HepG2 (cell line): ENCODE measurements at regions not wholly inside any gene's neighbourhood (a gene's known extent, or its start where the extent isn't known, plus 50 kb on each side); places are given as distances from the start of the nearest gene placed in this dataset.

Experiments
- ATAC-seq: fragments of 200-7000 bp; cut with Tn5 transposase; 3 replicates; pipeline ENCODE4 v1.9.1; 2020; ENCODE audit warnings: mild to moderate bottlenecking, moderate library complexity
- BruUV-seq: library from RNA; stranded (reverse); fragments of 400-500 nt; replicated peaks from 2 replicates; lab custom pipeline; 2021; lab: Mats Ljungman, UMichigan
- CTCF ChIA-PET: fragments of 300-600 bp; formaldehyde crosslinking; extraction: SDS; loops from one replicate; lab custom pipeline; 2021; ENCODE audit warnings: low total read pairs, inconsistent platforms, low intra/inter-chr PET ratio; lab: Yijun Ruan, JAX
- POLR2A ChIA-PET: fragments of 350-600 bp; sonication (Branson Sonifier 250); formaldehyde crosslinking; loops from one replicate; lab custom pipeline; 2020; ENCODE audit warnings: antibody characterized with exemption, inconsistent platforms; lab: Yijun Ruan, JAX
- DNase-seq: peaks from one replicate; pipeline ENCODE4 v3.0.0-alpha.2; 2015; ENCODE audit warnings: low spot score
- FAIRE-seq: peaks from 3 replicates; lab custom pipeline; 2011; peaks lifted over from hg19 to GRCh38; lab: Jason Lieb, UNC
- H2AFZ ChIP-seq: one replicate; pipeline ENCODE4 v1.6.1; 2011; ENCODE audit warnings: low read length, inconsistent platforms
- H3K27ac ChIP-seq: fragments of 300-600 bp; 3 replicates; pipeline ENCODE4 v1.8.0; 2011; ENCODE audit warnings: mixed run types, mild to moderate bottlenecking, mixed read lengths, low read length, inconsistent platforms; ENCODE audit not compliant: insufficient read depth; ENCODE audit errors: extremely low read length
- H3K27me3 ChIP-seq, 2 experiments: fragments of 200-600 bp in 1 of 2; 2 replicates in 1 of 2; 3 replicates in 1 of 2; pipeline versions ENCODE4 v1.6.0 to v1.8.0; 2011; ENCODE audit warnings: low read length in 2 of 2, mild to moderate bottlenecking in 2 of 2, moderate library complexity in 2 of 2, inconsistent platforms in 1 of 2; ENCODE audit not compliant: insufficient read depth in 2 of 2, control insufficient read depth in 1 of 2
- H3K36me3 ChIP-seq, 2 experiments: fragments of 200-600 bp in 1 of 2; replicated peaks in 1 of 2; 2 replicates in 1 of 2; 3 replicates in 1 of 2; pipeline versions ENCODE4 v1.5.1 to v1.8.0; 2011; ENCODE audit warnings: low read length in 2 of 2, inconsistent platforms in 1 of 2; ENCODE audit not compliant: insufficient read depth in 2 of 2, control insufficient read depth in 1 of 2
- H3K4me1 ChIP-seq: 2 replicates; pipeline ENCODE4 v1.5.1; 2012; ENCODE audit warnings: low read length, inconsistent platforms; ENCODE audit not compliant: insufficient read depth
- H3K4me2 ChIP-seq: 2 replicates; pipeline ENCODE4 v1.6.0; 2011; ENCODE audit warnings: low read depth, low read length, inconsistent platforms
- H3K4me3 ChIP-seq, 3 experiments: fragments of 200-600 bp in 1 of 3; sonication (generic), shearing (Covaris generic) in 1 of 3; replicated peaks in 1 of 3; 2 replicates each; pipeline ENCODE4 v1.5.1; 2011 to 2016; ENCODE audit warnings: low read length in 3 of 3, inconsistent platforms in 2 of 3, low read depth in 2 of 3, mild to moderate bottlenecking in 2 of 3, control low read depth in 1 of 3, mixed read lengths in 1 of 3; ENCODE audit not compliant: insufficient read depth in 1 of 3
- H3K79me2 ChIP-seq: one replicate; pipeline ENCODE4 v1.6.1; 2011; ENCODE audit warnings: low read length, inconsistent platforms; ENCODE audit not compliant: insufficient read depth
- H3K9ac ChIP-seq: 2 replicates; pipeline ENCODE4 v1.6.0; 2011; ENCODE audit warnings: mild to moderate bottlenecking, low read depth, low read length, inconsistent platforms; ENCODE audit not compliant: insufficient read depth
- H3K9me3 ChIP-seq: 2 replicates; pipeline ENCODE4 v1.5.1; 2012; ENCODE audit warnings: mild to moderate bottlenecking, low read length
- H4K20me1 ChIP-seq: 2 replicates; pipeline ENCODE4 v1.6.0; 2011; ENCODE audit warnings: inconsistent platforms, mild to moderate bottlenecking, low read length, moderate library complexity; ENCODE audit not compliant: insufficient read depth
- ATF1 ChIP-seq: IDR thresholded peaks from 2 replicates; pipeline ENCODE4 v1.6.1; 2016; ENCODE audit warnings: mild to moderate bottlenecking, control low read depth
- HNF4A ChIP-seq: sonication (generic); formaldehyde crosslinking; IDR thresholded peaks from 2 replicates; pipeline ENCODE4 v1.4.0; 2020; ENCODE audit warnings: missing genetic modification reagents
- MIER3 ChIP-seq: IDR thresholded peaks from 2 replicates; pipeline ENCODE4 v1.6.1; 2016; ENCODE audit warnings: missing compliant biosample characterization, borderline replicate concordance
- NFKB2 ChIP-seq: sonication (generic); formaldehyde crosslinking; IDR thresholded peaks from 2 replicates; pipeline ENCODE4 v1.4.0; 2020; ENCODE audit warnings: missing genetic modification reagents, borderline replicate concordance
- SNRNP70 ChIP-seq: fragments of 200-400 bp; formaldehyde crosslinking; IDR thresholded peaks from 2 replicates; pipeline ENCODE4 v1.6.1; 2017; ENCODE audit warnings: mild to moderate bottlenecking, low read depth, low read length, moderate library complexity
- TOE1 ChIP-seq: sonication (generic); formaldehyde crosslinking; IDR thresholded peaks from 2 replicates; pipeline ENCODE4 v1.4.0; 2020; ENCODE audit warnings: mild to moderate bottlenecking, missing genetic modification reagents
- WGBS: methylation state at CpG from one replicate; pipeline ENCODE4 v1.1.6; 2017; ENCODE audit warnings: low lambda C conversion rate; 5-methylcytosine and 5-hydroxymethylcytosine counted together
- in situ Hi-C: cut with HindIII; loops from 2 replicates; pipeline ENCODE4 v1.10.0; 2017; ENCODE audit warnings: low pct_unique_long_range_greater_than_20kb; ENCODE audit not compliant: extremely low pct_ligation_motif_present
- intact Hi-C: fragments of 100-400 bp; cut with micrococcal nuclease; formaldehyde crosslinking; loops from one replicate; pipeline ENCODE4 v1.10.0; 2022; ENCODE audit not compliant: unreplicated experiment
- TF ChIP-seq, protein P1 (sequence below): IDR thresholded peaks from 2 replicates; pipeline ENCODE4 v1.6.1; 2016; ENCODE audit warnings: mild to moderate bottlenecking
- TF ChIP-seq, protein P2 (sequence below): sonication (generic); formaldehyde crosslinking; IDR thresholded peaks from 2 replicates; pipeline ENCODE4 v1.5.1; 2020; ENCODE audit warnings: mild to moderate bottlenecking, missing genetic modification reagents, moderate library complexity
- TF ChIP-seq, protein P3 (sequence below): sonication (generic); formaldehyde crosslinking; IDR thresholded peaks from 2 replicates; pipeline ENCODE4 v1.4.0; 2020; ENCODE audit warnings: mild to moderate bottlenecking, missing genetic modification reagents

DNA sequence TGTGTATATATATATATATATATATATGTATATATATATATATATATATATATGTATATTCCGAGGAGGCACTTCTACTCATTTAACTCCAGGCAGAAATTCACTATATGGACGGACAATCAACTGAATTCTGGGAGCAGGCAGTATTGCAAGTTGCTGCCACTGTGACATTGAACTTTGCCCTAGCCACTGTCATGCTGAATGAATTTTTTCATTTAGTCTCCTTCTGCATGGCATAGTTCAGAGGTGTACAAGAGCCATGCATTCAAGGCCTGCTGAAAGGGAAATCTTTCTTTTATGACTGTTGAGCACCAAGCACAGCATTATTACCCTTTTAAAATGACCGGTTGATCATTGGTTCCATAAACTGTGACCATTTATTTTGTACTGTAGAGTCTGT lies 176.2 kb upstream of the THRB start:
- H3K4me1 ChIP-seq = peaks cover 5% of the 10 kb centered on the region
- DNase-seq (peak; percentile 30), ATAC-seq (peak; percentile 82), FAIRE-seq (peak; percentile 30)
- H3K4me3 ChIP-seq = no peak overlapping the region
- TF ChIP-seq MIER3 (CRISPR knock-in tag) (no peak), HNF4A (peak; percentile 66)
- H3K27ac ChIP-seq = no peak overlapping the region
- ChIA-PET CTCF (no interaction called here), POLR2A (no interaction called here)
- intact Hi-C loops = no loop called here
- 30% methylated on average over 3 of the region's 3 CpGs for WGBS
- no peaks in the 10 kb centered on the region for H3K36me3 ChIP-seq
- H2AFZ ChIP-seq = no peak overlapping the region
- BruUV-seq = no TSS peak
- H4K20me1 ChIP-seq = no peaks in the 10 kb centered on the region
- 0 out of 5 replicates have a peak, but pooled peaks cover 0 to 3% of the 10 kb centered on the region in 2 experiments for H3K27me3 ChIP-seq
- H3K9ac ChIP-seq = no peak overlapping the region
- H3K79me2 ChIP-seq = no peaks in the 10 kb centered on the region
- H3K9me3 ChIP-seq = no peaks in the 10 kb centered on the region
- in situ Hi-C loops = no loop called here
- H3K4me2 ChIP-seq = no peak overlapping the region

DNA sequence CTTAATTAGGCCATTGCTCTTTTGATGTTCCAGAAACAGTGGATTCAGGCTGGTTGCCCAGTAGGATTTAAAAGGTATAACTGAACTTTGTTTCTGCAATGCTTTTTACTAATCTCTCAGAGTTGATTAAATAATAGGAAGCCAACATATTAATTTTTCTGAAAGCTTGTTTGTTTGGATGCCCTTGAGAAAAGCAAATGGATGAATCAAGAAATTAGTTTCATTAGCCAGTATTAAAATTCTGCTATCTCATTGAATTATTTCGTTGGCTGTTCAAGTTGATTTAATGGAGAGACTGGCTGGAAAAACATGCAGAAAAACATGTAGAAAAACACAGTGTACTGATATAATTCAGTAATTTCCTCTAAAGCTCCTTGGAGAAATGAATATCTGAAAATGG lies 178.9 kb upstream of the THRB start:
- no peak overlapping the region for H2AFZ ChIP-seq
- intact Hi-C loops = no loop called here
- no peaks in the 10 kb centered on the region for H4K20me1 ChIP-seq
- TF ChIP-seq TOE1 (CRISPR knock-in tag) = no peak
- TF ChIP-seq, protein P1, sequence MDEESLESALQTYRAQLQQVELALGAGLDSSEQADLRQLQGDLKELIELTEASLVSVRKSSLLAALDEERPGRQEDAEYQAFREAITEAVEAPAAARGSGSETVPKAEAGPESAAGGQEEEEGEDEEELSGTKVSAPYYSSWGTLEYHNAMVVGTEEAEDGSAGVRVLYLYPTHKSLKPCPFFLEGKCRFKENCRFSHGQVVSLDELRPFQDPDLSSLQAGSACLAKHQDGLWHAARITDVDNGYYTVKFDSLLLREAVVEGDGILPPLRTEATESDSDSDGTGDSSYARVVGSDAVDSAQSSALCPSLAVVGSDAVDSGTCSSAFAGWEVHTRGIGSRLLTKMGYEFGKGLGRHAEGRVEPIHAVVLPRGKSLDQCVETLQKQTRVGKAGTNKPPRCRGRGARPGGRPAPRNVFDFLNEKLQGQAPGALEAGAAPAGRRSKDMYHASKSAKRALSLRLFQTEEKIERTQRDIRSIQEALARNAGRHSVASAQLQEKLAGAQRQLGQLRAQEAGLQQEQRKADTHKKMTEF (CRISPR knock-in tag) = no peak
- no peak for TF ChIP-seq ATF1 (CRISPR knock-in tag)
- TF ChIP-seq, protein P2, sequence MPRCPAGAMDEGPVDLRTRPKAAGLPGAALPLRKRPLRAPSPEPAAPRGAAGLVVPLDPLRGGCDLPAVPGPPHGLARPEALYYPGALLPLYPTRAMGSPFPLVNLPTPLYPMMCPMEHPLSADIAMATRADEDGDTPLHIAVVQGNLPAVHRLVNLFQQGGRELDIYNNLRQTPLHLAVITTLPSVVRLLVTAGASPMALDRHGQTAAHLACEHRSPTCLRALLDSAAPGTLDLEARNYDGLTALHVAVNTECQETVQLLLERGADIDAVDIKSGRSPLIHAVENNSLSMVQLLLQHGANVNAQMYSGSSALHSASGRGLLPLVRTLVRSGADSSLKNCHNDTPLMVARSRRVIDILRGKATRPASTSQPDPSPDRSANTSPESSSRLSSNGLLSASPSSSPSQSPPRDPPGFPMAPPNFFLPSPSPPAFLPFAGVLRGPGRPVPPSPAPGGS (CRISPR knock-in tag) = no peak
- no peak for TF ChIP-seq NFKB2 (CRISPR knock-in tag)
- TF ChIP-seq, protein P3, sequence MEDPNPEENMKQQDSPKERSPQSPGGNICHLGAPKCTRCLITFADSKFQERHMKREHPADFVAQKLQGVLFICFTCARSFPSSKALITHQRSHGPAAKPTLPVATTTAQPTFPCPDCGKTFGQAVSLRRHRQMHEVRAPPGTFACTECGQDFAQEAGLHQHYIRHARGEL (CRISPR knock-in tag) = no peak
- TF ChIP-seq SNRNP70 = no peak
- peaks cover 5% of the 10 kb centered on the region for H3K4me1 ChIP-seq
- no peaks in the 10 kb centered on the region for H3K79me2 ChIP-seq
- no peak overlapping the region for H3K4me3 ChIP-seq
- POLR2A ChIA-PET = no interaction called here
- BruUV-seq = no TSS peak
- no peak overlapping the region for H3K27ac ChIP-seq
- H3K36me3 ChIP-seq = no peaks in the 10 kb centered on the region
- 4% methylated on average over 1 of the region's 1 CpG for WGBS
- DNase-seq = no peak
- CTCF ChIA-PET = no interaction called here
- 0 out of 5 replicates have a peak, but pooled peaks cover 0 to 3% of the 10 kb centered on the region in 2 experiments for H3K27me3 ChIP-seq
- in situ Hi-C loops = no loop called here
- H3K9me3 ChIP-seq = no peaks in the 10 kb centered on the region
- H3K9ac ChIP-seq = no peak overlapping the region
- ATAC-seq = no peak
- FAIRE-seq = no peak
- H3K4me2 ChIP-seq = no peak overlapping the region
